ENCODE measurements at regions not wholly inside any gene's neighbourhood (a gene's known extent, or its start where the extent isn't known, plus 50 kb on each side); places are given as distances from the start of the nearest gene placed in this dataset.

- TF ChIP-seq CTCF (IDR thresholded peaks at IDR 0.05) (no peak), POLR2A (IDR thresholded peaks at IDR 0.05) (no peak), POLR2AphosphoS5 (IDR thresholded peaks at IDR 0.05) (no peak)
These were observed 312.7 kb upstream of the KCNJ16 start for GRCh38 chr17:69762359-69762758.

Measured in suprapubic skin (tissue), 4 donors.